Mucosa of descending colon (tissue), 3 donors: ENCODE measurements at regions not wholly inside any gene's neighbourhood (a gene's known extent, or its start where the extent isn't known, plus 50 kb on each side); places are given as distances from the start of the nearest gene placed in this dataset.
"Not testable (repeated sequence)": the region's sequence is repeated elsewhere in the genome, so short reads cannot be mapped to it uniquely, and the experiment has no call there.

Experiments used
- ATAC-seq: fragments of 200-7000 bp; cut with Tn5 transposase; one replicate; pipeline ENCODE4 v1.9.1; 2020; ENCODE audit warnings: mild to moderate bottlenecking, moderate library complexity
- DNase-seq, 3 donors: peaks; one replicate each; pipeline ENCODE4 v3.0.0-alpha.2; 2020
- H3K36me3 ChIP-seq: fragments of 200-600 bp; one replicate; pipeline ENCODE4 v1.8.0; 2021; ENCODE audit warnings: low read depth, mild to moderate bottlenecking
- H3K4me1 ChIP-seq: fragments of 200-600 bp; one replicate; pipeline ENCODE4 v1.8.0; 2021; ENCODE audit warnings: low read depth, mild to moderate bottlenecking
- H3K4me3 ChIP-seq: fragments of 200-600 bp; one replicate; pipeline ENCODE4 v1.8.0; 2021; ENCODE audit warnings: mild to moderate bottlenecking
- H3K9me3 ChIP-seq: fragments of 200-600 bp; one replicate; pipeline ENCODE4 v1.8.0; 2021; ENCODE audit warnings: mild to moderate bottlenecking
- CTCF ChIP-seq: fragments of 200-600 bp; IDR thresholded peaks from one replicate; pipeline ENCODE4 v1.8.0; 2022; ENCODE audit warnings: antibody characterized with exemption, mild to moderate bottlenecking
- intact Hi-C, 2 donors: fragments of 100-400 bp; cut with DNase I in 1 of 2; cut with micrococcal nuclease in 1 of 2; formaldehyde crosslinking; loops; one replicate each; pipeline versions ENCODE4 v1.11.0 to v1.11.1; 2022; cut with DNase I, micrococcal nuclease
- donor health status: DM: no; HTN: no; CAD: no; lungs with moderate emphysema.
- donor health status: DM: no; HTN: no; CAD: no.
- donor health status: DM: no; HTN: yes; CAD: no.

GRCh38 chr9:30060976-30061375 lies 2323.5 kb upstream of the ACO1 start:
- no peaks in the 10 kb centered on the region for H3K36me3 ChIP-seq
- H3K9me3 ChIP-seq, result no peaks in the 10 kb centered on the region
- no peak for TF ChIP-seq CTCF
- no peak for DNase-seq
- H3K4me3 ChIP-seq, result no peak overlapping the region
- no peak for ATAC-seq
- intact Hi-C loops, result no loop called here
- no peaks in the 10 kb centered on the region for H3K4me1 ChIP-seq

DNA sequence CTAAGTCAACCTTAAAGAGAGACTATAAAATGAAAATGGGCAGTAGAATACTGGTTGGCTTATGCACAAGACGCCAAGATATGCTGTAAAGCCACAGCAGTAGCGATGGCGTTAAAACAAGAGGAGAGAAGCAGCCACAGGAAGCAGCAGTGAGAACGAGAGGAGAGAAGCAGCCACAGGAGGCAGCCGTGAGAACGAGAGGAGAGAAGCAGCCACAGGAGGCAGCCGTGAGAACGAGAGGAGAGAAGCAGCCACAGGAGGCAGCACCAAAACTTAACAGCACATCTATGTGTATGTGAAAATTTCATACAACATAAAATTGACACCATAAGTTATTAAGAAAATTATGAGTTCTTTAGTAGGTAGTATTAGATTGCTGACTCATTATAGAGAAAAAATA lies 2318.6 kb upstream of the ACO1 start:
- intact Hi-C loops, result no loop called here
- no peaks in the 10 kb centered on the region for H3K9me3 ChIP-seq
- H3K4me3 ChIP-seq, result no peak overlapping the region
- no peaks in the 10 kb centered on the region for H3K4me1 ChIP-seq
- H3K36me3 ChIP-seq, result no peaks in the 10 kb centered on the region
- DNase-seq (no peak), ATAC-seq (no peak)
- TF ChIP-seq CTCF, result no peak

DNA sequence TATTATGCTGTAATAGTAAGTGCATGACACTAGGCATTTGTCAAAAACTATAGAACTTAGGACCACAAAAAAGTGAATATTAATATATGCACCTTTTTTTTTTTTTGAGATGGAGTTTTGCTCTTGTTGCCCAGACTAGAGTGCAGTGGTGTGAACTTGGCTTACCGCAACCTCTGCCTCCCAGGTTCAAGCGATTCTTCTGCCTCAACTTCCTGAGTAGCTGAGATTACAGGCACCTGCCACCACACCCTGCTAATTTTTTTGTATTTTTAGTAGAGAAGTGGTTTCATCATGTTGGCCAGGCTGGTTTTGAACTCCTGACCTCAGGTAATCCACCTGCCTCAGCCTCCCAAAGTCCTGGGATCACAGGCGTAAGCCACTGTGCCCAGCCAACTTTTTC lies 2315.2 kb upstream of the ACO1 start:
- not testable (repeated sequence) for ATAC-seq

DNA sequence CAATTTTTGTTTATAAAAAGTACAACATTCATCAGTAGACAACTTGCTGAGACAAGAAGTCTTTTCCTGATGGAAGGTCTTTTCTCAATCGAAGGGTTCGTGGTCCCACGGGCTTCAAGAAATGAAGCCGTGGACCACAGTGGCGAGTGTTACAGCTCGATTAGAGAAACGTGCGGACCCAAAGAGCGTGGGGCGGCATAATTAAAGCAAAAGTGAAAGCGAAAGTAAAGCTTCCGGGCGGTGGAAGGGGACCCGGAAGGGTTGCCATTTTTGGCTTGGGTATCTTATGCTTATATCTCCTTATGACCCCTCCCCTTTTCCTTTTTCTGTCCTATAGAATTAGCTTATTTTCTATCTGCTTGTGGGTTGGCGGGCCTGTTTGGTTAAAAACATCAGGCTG lies 2309.4 kb upstream of the ACO1 start:
- no peak for TF ChIP-seq CTCF
- ATAC-seq (no peak), DNase-seq (no peak)
- Histone ChIP-seq H3K4me3 (no peak overlapping the region), H3K9me3 (no peaks in the 10 kb centered on the region), H3K36me3 (no peaks in the 10 kb centered on the region), H3K4me1 (no peaks in the 10 kb centered on the region)
- intact Hi-C loops, result no loop called here

More for the DNA sequence above, 2315.2 kb upstream of the ACO1 start:
- H3K9me3 ChIP-seq, H3K4me1 ChIP-seq, intact Hi-C loops, H3K4me3 ChIP-seq, H3K36me3 ChIP-seq, DNase-seq: not testable (repeated sequence)

DNA sequence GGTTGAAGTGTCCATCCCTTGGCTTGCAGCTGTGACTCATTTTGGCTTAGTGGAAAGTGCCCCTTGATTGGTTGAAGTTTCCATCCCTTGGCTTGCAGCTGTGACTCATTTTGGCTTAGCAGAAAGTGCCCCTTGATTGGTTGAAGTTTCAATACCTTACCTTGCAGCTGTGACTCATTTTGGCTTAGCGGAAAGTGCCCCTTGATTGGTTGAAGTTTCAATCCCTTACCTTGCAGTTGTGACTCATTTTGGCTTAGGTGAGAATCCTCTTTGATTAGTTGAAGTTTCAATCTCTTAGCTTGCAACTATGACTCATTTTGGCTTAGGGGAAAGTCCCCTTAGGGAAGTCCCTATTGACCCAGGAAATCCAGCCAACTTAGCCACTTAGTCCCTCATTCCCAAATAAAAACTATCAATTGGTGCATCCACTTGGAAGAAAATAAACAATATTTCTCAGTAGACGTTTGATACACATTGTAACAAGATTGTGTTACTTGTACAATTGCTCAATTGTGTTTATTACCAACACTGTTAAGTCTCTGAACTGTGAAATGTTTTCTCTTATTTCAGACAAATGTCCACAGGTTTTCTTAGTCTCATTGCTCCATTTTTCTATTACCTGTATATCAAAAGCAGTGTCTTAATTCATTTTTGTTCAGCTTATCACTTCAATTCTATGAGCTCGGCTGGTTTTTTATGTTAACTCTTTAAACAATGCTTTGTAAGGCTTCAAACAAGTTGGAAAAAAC lies 2308.8 kb upstream of the ACO1 start:
- H3K4me3 ChIP-seq, result no peak overlapping the region
- intact Hi-C loops, result no loop called here
- no peak for TF ChIP-seq CTCF
- no peaks in the 10 kb centered on the region for H3K9me3 ChIP-seq
- no peaks in the 10 kb centered on the region for H3K36me3 ChIP-seq
- DNase-seq (no peak), ATAC-seq (no peak)
- H3K4me1 ChIP-seq, result no peaks in the 10 kb centered on the region

GRCh38 chr9:30078195-30078594 lies 2306.2 kb upstream of the ACO1 start:
- no peaks in the 10 kb centered on the region for H3K9me3 ChIP-seq
- no peaks in the 10 kb centered on the region for H3K4me1 ChIP-seq
- intact Hi-C loops, result no loop called here
- DNase-seq (no peak), ATAC-seq (no peak)
- H3K36me3 ChIP-seq, result no peaks in the 10 kb centered on the region
- no peak overlapping the region for H3K4me3 ChIP-seq
- no peak for TF ChIP-seq CTCF
